ENCODE measurements at regions not wholly inside any gene's neighbourhood (a gene's known extent, or its start where the extent isn't known, plus 50 kb on each side); places are given as distances from the start of the nearest gene placed in this dataset.

DNA sequence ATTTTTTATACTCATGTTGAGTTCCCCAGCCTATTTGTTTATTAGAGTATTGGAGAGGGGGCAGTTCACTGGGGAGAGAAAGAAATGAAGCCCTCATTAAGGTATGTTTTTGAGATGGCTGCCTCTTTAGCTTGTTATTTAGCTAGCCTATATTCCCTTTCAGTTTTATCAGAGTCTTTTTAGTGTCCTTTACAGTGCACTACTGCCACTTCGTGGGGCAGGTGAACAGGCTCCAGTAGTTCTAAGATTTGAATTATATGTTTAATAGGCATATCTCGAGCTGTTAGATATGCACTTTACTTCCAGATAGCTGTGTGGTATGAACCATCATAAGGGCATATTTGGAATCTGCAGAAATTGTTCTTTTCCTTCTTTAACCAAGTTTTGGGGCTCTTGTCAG, 482.2 kb downstream of the KDM5D start:
- TF ChIP-seq, protein P1, sequence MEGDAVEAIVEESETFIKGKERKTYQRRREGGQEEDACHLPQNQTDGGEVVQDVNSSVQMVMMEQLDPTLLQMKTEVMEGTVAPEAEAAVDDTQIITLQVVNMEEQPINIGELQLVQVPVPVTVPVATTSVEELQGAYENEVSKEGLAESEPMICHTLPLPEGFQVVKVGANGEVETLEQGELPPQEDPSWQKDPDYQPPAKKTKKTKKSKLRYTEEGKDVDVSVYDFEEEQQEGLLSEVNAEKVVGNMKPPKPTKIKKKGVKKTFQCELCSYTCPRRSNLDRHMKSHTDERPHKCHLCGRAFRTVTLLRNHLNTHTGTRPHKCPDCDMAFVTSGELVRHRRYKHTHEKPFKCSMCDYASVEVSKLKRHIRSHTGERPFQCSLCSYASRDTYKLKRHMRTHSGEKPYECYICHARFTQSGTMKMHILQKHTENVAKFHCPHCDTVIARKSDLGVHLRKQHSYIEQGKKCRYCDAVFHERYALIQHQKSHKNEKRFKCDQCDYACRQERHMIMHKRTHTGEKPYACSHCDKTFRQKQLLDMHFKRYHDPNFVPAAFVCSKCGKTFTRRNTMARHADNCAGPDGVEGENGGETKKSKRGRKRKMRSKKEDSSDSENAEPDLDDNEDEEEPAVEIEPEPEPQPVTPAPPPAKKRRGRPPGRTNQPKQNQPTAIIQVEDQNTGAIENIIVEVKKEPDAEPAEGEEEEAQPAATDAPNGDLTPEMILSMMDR (IDR thresholded peaks at IDR 0.05), result no peak
- no peaks in the 10 kb centered on the region for H3K4me1 ChIP-seq
- intact Hi-C loops (cut with DNase I), result no loop called here
- ATAC-seq (no peak), DNase-seq (no peak)
- H3K36me3 ChIP-seq, result no peaks in the 10 kb centered on the region
- no peak overlapping the region for H3K27ac ChIP-seq
- H3K27me3 ChIP-seq, result no peaks in the 10 kb centered on the region
- H3K9me3 ChIP-seq, result no peaks in the 10 kb centered on the region
- H3K4me3 ChIP-seq, result no peak overlapping the region

DNA sequence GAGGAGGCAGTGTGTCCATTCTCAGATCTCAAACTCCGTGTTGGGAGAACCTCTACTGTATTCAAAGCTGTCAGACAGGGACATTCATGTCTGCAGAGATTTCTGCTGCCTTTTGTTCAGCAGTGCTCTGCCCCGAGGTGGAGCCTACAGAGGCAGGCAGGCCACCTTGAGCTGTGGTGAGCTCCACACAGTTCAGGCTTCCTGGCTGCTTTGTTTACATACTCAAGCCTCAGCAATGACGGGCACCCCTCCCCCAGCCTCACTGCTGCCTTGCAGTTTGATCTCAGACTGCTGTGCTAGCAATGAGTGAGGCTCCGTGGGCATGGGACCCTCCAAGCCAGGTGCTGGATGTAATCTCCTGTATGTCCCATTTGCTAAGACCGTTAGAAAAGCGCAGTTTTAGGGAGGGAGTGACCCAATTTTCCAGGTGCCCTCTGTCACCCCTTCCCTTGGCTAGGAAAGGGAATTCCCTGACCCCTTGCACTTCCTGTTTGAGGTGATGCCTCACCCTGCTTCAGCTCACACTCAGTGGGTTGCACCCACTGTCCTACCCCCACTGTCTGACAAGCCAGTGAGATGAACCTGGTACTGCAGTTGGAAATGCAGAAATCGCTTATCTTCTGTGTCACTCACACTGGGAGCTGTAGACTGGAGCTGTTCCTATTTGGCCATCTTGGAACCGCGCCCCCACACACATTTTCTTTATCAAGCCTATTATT, 458.9 kb upstream of the HSFY2 start:
- Histone ChIP-seq H3K4me1 (no peaks in the 10 kb centered on the region), H3K4me3 (no peak overlapping the region), H3K9me3 (no peaks in the 10 kb centered on the region), H3K27ac (no peak overlapping the region), H3K27me3 (no peaks in the 10 kb centered on the region), H3K36me3 (no peaks in the 10 kb centered on the region)
- intact Hi-C loops (cut with DNase I), result no loop called here
- TF ChIP-seq, protein P1 (IDR thresholded peaks at IDR 0.05), result no peak
- DNase-seq (no peak), ATAC-seq (no peak)

DNA sequence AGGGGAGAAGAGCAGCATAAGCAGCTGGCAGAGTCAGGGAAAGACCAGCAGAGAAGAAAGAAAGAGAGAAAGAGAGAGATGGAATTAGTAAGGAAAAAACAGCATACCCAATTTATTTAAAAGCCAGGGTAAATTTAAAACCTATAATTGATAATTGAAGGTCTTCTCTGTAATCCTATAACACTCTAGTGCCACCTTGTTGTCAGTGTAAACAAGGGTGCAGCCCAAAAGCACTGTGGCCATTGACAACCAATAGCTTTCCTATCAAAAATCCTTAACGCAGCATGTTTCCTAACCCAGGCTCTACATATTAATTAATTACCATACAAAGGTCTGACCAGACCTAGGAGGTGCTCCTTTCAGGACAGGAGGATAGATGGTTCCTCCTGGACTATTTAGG, 447.2 kb upstream of the HSFY2 start:
- DNase-seq (no peak), ATAC-seq (no peak)
- Histone ChIP-seq H3K27me3 (no peaks in the 10 kb centered on the region), H3K9me3 (no peaks in the 10 kb centered on the region), H3K27ac (no peak overlapping the region), H3K4me1 (no peaks in the 10 kb centered on the region), H3K36me3 (no peaks in the 10 kb centered on the region), H3K4me3 (no peak overlapping the region)
- TF ChIP-seq, protein P1 (IDR thresholded peaks at IDR 0.05), result no peak
- intact Hi-C loops (cut with DNase I), result no loop called here

DNA sequence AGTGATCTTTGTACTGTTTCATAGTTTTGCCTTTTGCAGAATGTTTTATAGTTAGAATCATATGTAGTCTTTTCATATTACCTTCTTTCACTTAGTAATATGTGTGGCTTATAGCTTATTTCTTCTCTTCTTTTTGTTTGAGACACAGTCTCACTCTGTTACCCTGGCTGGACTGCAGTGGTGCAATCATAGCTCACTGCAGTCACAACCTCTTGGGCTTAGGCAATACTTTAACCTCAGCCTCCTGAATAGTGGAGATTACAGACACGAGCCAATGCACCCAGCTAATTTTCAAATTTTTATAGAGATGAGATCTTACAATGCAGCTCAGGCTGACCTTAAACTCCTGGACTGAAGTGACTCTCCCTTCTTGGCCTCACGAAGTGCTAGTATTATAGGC, 435.4 kb upstream of the HSFY2 start:
- TF ChIP-seq, protein P1 (IDR thresholded peaks at IDR 0.05), result no peak
- H3K27ac ChIP-seq, result no peak overlapping the region
- ATAC-seq, result no peak

DNA sequence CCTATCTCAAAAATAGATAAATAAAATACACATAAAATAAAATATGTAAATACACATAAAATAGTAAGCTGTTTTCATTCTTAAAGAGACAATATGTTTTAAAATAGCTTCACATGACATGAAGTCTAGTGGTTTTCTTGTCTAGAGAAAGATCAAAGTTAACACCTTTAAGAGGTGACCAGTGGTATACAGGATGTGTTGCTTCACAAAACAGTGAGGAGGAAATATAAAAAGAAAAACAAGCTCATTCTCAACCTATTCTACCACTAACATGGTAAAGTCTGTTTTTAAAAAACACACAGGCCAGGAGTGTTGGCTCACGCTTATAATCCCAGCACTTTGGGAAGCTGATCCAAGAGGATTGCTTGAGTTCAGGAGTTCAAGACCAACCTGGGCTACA, 433.5 kb upstream of the HSFY2 start:
- Histone ChIP-seq H3K4me3 (no peak overlapping the region), H3K36me3 (no peaks in the 10 kb centered on the region)
- intact Hi-C loops (cut with DNase I), result no loop called here

More for the DNA sequence above, 435.4 kb upstream of the HSFY2 start:
- H3K4me3 ChIP-seq, result no peak overlapping the region
- DNase-seq, result no peak
- H3K27me3 ChIP-seq, result no peaks in the 10 kb centered on the region
- intact Hi-C loops (cut with DNase I), result no loop called here
- no peaks in the 10 kb centered on the region for H3K4me1 ChIP-seq
- no peaks in the 10 kb centered on the region for H3K9me3 ChIP-seq
- no peaks in the 10 kb centered on the region for H3K36me3 ChIP-seq

More for the DNA sequence above, 433.5 kb upstream of the HSFY2 start:
- TF ChIP-seq, protein P1 (IDR thresholded peaks at IDR 0.05), result no peak
- Histone ChIP-seq H3K9me3 (no peaks in the 10 kb centered on the region), H3K4me1 (no peaks in the 10 kb centered on the region), H3K27ac (no peak overlapping the region), H3K27me3 (no peaks in the 10 kb centered on the region)
- ATAC-seq (no peak), DNase-seq (no peak)
